ENCODE measurements at regions not wholly inside any gene's neighbourhood (a gene's known extent, or its start where the extent isn't known, plus 50 kb on each side); places are given as distances from the start of the nearest gene placed in this dataset.

DNA sequence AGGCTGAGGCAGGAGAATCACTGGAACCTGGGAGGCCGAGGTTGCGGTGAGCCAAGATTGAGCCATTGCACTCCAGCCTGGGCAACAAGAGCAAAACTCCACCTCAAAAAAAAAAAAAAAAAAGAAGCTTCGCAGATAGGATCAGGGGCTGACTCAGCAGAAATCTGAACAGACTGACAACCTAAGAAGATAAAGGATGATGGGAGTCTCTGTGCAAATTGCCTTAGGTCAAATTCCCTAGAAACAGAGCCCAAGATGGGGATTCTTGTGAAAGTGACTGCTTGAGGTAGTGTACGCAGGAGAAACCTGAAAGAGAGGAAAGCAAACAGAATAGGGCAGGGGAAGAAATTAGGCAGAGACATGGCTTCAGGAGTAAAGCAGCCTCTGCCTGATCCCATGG is 160.8 kb upstream of the LRIG1 start:
- Histone ChIP-seq H3K4me1 (ENCODE audit: control insufficient read depth in 2 of 3, insufficient read depth in 2 of 3, low read depth in 1 of 3, low read length in 3 of 3) (no peaks in the 10 kb centered on the region), H3K9ac (ENCODE audit: low read length in 3 of 3) (no peak overlapping the region), H3K9me3 (ENCODE audit: control insufficient read depth in 2 of 3, insufficient read depth in 1 of 3, low read length in 3 of 3) (no peaks in the 10 kb centered on the region), H3K27me3 (ENCODE audit: control insufficient read depth, insufficient read depth, low read length) (no peaks in the 10 kb centered on the region), H3K27ac (ENCODE audit: low read depth in 2 of 2, low read length in 2 of 2) (no peak overlapping the region), H3K4me3 (ENCODE audit: low read length in 3 of 3) (no peak overlapping the region), H3K36me3 (ENCODE audit: control insufficient read depth in 2 of 3, insufficient read depth in 3 of 3, low read length in 3 of 3) (no peaks in the 10 kb centered on the region)
- intact Hi-C loops (cut with DNase I): no loop called here
- TF ChIP-seq, protein P1, sequence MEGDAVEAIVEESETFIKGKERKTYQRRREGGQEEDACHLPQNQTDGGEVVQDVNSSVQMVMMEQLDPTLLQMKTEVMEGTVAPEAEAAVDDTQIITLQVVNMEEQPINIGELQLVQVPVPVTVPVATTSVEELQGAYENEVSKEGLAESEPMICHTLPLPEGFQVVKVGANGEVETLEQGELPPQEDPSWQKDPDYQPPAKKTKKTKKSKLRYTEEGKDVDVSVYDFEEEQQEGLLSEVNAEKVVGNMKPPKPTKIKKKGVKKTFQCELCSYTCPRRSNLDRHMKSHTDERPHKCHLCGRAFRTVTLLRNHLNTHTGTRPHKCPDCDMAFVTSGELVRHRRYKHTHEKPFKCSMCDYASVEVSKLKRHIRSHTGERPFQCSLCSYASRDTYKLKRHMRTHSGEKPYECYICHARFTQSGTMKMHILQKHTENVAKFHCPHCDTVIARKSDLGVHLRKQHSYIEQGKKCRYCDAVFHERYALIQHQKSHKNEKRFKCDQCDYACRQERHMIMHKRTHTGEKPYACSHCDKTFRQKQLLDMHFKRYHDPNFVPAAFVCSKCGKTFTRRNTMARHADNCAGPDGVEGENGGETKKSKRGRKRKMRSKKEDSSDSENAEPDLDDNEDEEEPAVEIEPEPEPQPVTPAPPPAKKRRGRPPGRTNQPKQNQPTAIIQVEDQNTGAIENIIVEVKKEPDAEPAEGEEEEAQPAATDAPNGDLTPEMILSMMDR (IDR thresholded peaks at IDR 0.05; ENCODE audit: borderline replicate concordance, extremely low read depth, insufficient read depth): no peak
- no peak for DNase-seq
- FAIRE-seq: no peak

DNA sequence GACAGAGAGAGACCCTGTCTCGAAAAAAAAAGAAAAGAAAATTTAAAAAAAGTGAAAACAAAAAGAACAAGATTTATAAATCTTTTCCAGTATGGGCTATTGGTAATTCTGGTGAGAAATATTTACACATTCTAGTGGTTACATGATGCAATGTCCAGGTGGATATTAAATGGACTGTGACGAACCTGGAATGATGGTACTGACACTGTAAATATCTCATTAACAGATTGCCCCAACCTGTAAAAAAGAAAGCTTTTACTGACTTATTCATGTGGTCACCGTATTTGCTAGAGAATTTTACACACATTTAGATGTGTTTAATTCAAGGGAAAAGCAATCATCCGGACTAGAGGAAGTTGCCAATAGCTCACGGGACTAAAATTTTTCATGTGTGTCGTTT is 162.1 kb upstream of the LRIG1 start:
- DNase-seq (peak in 2 of 5 donors; percentile 31 to 42), FAIRE-seq (no peak)
- Histone ChIP-seq H3K4me3 (ENCODE audit: low read length in 3 of 3) (no peak overlapping the region), H3K36me3 (ENCODE audit: control insufficient read depth in 2 of 3, insufficient read depth in 3 of 3, low read length in 3 of 3) (no peaks in the 10 kb centered on the region), H3K9me3 (ENCODE audit: control insufficient read depth in 2 of 3, insufficient read depth in 1 of 3, low read length in 3 of 3) (no peaks in the 10 kb centered on the region), H3K27me3 (ENCODE audit: control insufficient read depth, insufficient read depth, low read length) (no peaks in the 10 kb centered on the region), H3K27ac (ENCODE audit: low read depth in 2 of 2, low read length in 2 of 2) (no peak overlapping the region), H3K4me1 (ENCODE audit: control insufficient read depth in 2 of 3, insufficient read depth in 2 of 3, low read depth in 1 of 3, low read length in 3 of 3) (no peaks in the 10 kb centered on the region), H3K9ac (ENCODE audit: low read length in 3 of 3) (no peak overlapping the region)
- intact Hi-C loops (cut with DNase I): no loop called here
- TF ChIP-seq, protein P1 (IDR thresholded peaks at IDR 0.05; ENCODE audit: borderline replicate concordance, extremely low read depth, insufficient read depth): no peak

DNA sequence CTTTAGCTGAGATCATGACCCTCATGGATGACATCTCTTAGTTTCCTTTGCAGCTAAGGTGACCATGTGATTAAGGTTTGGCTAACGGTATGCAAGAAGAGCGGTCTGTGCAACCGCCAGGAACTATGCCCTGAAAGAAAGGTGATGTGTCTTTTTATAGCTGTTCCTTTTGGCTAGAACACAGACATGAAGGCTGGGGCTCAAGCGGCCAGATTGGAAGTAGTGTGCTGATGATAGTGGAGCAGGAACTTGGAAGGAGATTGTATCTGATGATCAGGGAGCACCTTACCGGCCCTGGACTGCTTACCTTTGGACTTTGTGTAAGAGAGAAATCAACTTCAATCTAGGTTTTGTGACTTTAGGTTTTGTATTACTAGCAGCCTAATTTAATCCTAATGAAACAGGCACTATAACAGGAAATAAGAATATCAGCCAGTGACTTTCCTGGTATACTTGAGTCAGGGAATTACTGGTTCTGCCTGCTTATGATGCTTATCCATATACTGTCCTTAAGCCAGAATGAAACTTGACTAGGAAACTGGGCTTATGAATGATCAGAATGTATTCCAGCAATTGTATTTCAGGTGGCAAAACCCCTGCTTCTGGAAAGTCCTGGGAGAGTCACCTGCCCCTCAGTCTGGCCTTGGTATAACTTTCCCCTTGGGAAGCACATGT is 164.3 kb upstream of the LRIG1 start:
- H3K9me3 ChIP-seq (ENCODE audit: control insufficient read depth in 2 of 3, insufficient read depth in 1 of 3, low read length in 3 of 3): no peaks in the 10 kb centered on the region
- H3K4me1 ChIP-seq (ENCODE audit: control insufficient read depth in 2 of 3, insufficient read depth in 2 of 3, low read depth in 1 of 3, low read length in 3 of 3): no peaks in the 10 kb centered on the region
- no peak overlapping the region for H3K4me3 ChIP-seq (ENCODE audit: low read length in 3 of 3)
- DNase-seq (no peak), FAIRE-seq (no peak)
- intact Hi-C loops (cut with DNase I): no loop called here
- H3K27me3 ChIP-seq (ENCODE audit: control insufficient read depth, insufficient read depth, low read length): no peaks in the 10 kb centered on the region
- no peak overlapping the region for H3K9ac ChIP-seq (ENCODE audit: low read length in 3 of 3)
- no peak overlapping the region for H3K27ac ChIP-seq (ENCODE audit: low read depth in 2 of 2, low read length in 2 of 2)
- TF ChIP-seq, protein P1 (IDR thresholded peaks at IDR 0.05; ENCODE audit: borderline replicate concordance, extremely low read depth, insufficient read depth): no peak
- H3K36me3 ChIP-seq (ENCODE audit: control insufficient read depth in 2 of 3, insufficient read depth in 3 of 3, low read length in 3 of 3): no peaks in the 10 kb centered on the region

DNA sequence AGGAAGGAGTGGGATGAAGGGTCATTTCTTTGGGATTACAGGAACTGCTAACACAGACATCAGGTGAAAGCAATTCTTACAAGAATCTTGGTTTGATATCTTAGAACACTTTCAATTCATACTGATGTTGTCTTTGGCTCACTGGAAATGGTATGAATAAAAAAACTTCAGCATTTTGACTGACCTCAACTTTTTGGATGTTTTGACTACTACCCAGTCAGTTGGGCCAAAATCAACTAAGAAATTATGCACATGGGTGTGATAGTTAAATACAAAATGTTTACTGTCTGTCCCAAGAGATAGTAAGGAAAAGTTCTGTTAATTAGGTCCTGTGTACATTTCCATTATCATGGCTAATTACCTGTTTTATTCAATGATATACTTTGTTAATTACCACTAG is 165.5 kb upstream of the LRIG1 start:
- intact Hi-C loops (cut with DNase I): no loop called here
- TF ChIP-seq, protein P1 (IDR thresholded peaks at IDR 0.05; ENCODE audit: borderline replicate concordance, extremely low read depth, insufficient read depth): no peak
- no peaks in the 10 kb centered on the region for H3K27me3 ChIP-seq (ENCODE audit: control insufficient read depth, insufficient read depth, low read length)
- H3K27ac ChIP-seq (ENCODE audit: low read depth in 2 of 2, low read length in 2 of 2): no peak overlapping the region
- no peaks in the 10 kb centered on the region for H3K4me1 ChIP-seq (ENCODE audit: control insufficient read depth in 2 of 3, insufficient read depth in 2 of 3, low read depth in 1 of 3, low read length in 3 of 3)
- H3K9me3 ChIP-seq (ENCODE audit: control insufficient read depth in 2 of 3, insufficient read depth in 1 of 3, low read length in 3 of 3): no peaks in the 10 kb centered on the region
- DNase-seq (no peak), FAIRE-seq (no peak)
- no peaks in the 10 kb centered on the region for H3K36me3 ChIP-seq (ENCODE audit: control insufficient read depth in 2 of 3, insufficient read depth in 3 of 3, low read length in 3 of 3)
- H3K4me3 ChIP-seq (ENCODE audit: low read length in 3 of 3): no peak overlapping the region
- no peak overlapping the region for H3K9ac ChIP-seq (ENCODE audit: low read length in 3 of 3)

Data from kidney (tissue), 13 donors.